ENCODE measurements at regions not wholly inside any gene's neighbourhood (a gene's known extent, or its start where the extent isn't known, plus 50 kb on each side); places are given as distances from the start of the nearest gene placed in this dataset.
A peak's percentile ranks its signal among the peaks of the same experiment; 100 is the strongest.

GRCh38 chr13:64289702-64290101, 2874.1 kb upstream of the PCDH20 start:
- no peaks in the 10 kb centered on the region for H3K27me3 ChIP-seq (replicated peaks in 1 of 2; ENCODE audit: control insufficient read depth in 2 of 2, insufficient read depth in 2 of 2, low read length in 1 of 2)
- in situ Hi-C loops (cut with MboI) = no loop called here
- H3K9ac ChIP-seq (ENCODE audit: control insufficient read depth, insufficient read depth, low read length) = no peak overlapping the region
- H3K9me3 ChIP-seq (replicated peaks; ENCODE audit: control insufficient read depth, insufficient read depth, low read length) = no peaks in the 10 kb centered on the region
- FAIRE-seq (no peak), ATAC-seq (peak; percentile 39; the same call in 2 of the 3 replicates), DNase-seq (ENCODE audit: low read depth, low spot score) (no peak)
- no peak overlapping the region for H2AFZ ChIP-seq (ENCODE audit: control insufficient read depth, low read depth, low read length)
- H4K20me1 ChIP-seq (ENCODE audit: control insufficient read depth, insufficient read depth) = no peaks in the 10 kb centered on the region
- CTCF ChIA-PET = no interaction called here
- H3K79me2 ChIP-seq (ENCODE audit: control insufficient read depth, insufficient read depth, low read length) = no peaks in the 10 kb centered on the region
- TF ChIP-seq SUPT20H (IDR thresholded peaks at IDR 0.05; ENCODE audit: borderline replicate concordance, control insufficient read depth, low read depth, low read length) (no peak), NRF1 (conservative IDR thresholded peaks at IDR 0.05; ENCODE audit: low read depth, low read length) (no peak), ZNF217 (IDR thresholded peaks at IDR 0.05) (no peak), HDAC6 (IDR thresholded peaks at IDR 0.05; ENCODE audit: unreplicated experiment) (no peak), ZSCAN29 (IDR thresholded peaks at IDR 0.05) (no peak), BRCA1 (IDR thresholded peaks at IDR 0.05; ENCODE audit: low read depth, low read length) (no peak), IRF4 (IDR thresholded peaks at IDR 0.05; ENCODE audit: low read depth, low read length) (no peak), BCLAF1 (IDR thresholded peaks at IDR 0.05) (no peak), TCF7 (IDR thresholded peaks at IDR 0.05; ENCODE audit: borderline replicate concordance) (no peak)
- no peak overlapping the region for H3K4me2 ChIP-seq (ENCODE audit: control insufficient read depth, insufficient read depth)
- RAD21 ChIA-PET (ENCODE audit: unreplicated experiment) = no interaction called here
- BruUV-seq (replicated peaks) = no TSS peak
- 31% methylated on average over 3 of the region's 3 CpGs for WGBS (ENCODE audit: insufficient coverage, insufficient replicate concordance, low lambda C conversion rate, missing lambda C conversion rate)
- no peak overlapping the region for H3K4me3 ChIP-seq
- no peak overlapping the region for H3K27ac ChIP-seq (ENCODE audit: control insufficient read depth, insufficient read depth)
- H3K36me3 ChIP-seq (ENCODE audit: control insufficient read depth in 2 of 2, insufficient read depth in 2 of 2, low read length in 1 of 2) = no peaks in the 10 kb centered on the region
- SMC1A ChIA-PET (ENCODE audit: uncharacterized antibody, unreplicated experiment) = interaction anchor here (0.6 kb wide), 1 partner anchor 11 kb away, joined by 3 read pairs; no protein-coding TSS in a partner anchor
- no peaks in the 10 kb centered on the region for H3K4me1 ChIP-seq (ENCODE audit: control insufficient read depth, insufficient read depth, low read length)
- intact Hi-C loops (cut with micrococcal nuclease; ENCODE audit: unreplicated experiment) = no loop called here
- POLR2A ChIA-PET = no interaction called here
